ENCODE measurements at regions not wholly inside any gene's neighbourhood (a gene's known extent, or its start where the extent isn't known, plus 50 kb on each side); places are given as distances from the start of the nearest gene placed in this dataset.
"Not testable (repeated sequence)": the region's sequence is repeated elsewhere in the genome, so short reads cannot be mapped to it uniquely, and the experiment has no call there.

GRCh38 chr9:67112148-67112547 is 119.8 kb upstream of the SPATA31A3 start:
- DNase-seq = not testable (repeated sequence)

GRCh38 chr9:67111733-67112132 is 119.4 kb upstream of the SPATA31A3 start:
- not testable (repeated sequence) for DNase-seq

DNA sequence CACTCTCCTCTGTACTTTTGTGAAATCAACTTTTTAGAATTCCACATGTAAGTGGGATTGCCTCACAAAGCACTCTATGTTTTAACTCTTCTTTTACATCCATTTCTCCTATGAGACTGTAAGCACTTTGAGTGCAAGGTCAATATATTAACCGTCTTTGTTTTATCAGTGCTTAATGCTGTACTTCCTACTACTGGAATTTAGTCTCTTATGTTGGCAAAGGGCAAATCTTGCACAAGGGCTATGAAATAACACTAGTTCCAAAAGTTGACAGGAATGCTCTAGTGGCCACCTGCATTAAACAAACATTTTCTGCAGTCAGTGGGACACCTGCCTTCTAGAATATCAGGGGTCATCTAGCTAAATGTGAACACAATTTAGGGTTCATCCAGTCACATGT is 117.5 kb upstream of the SPATA31A3 start:
- DNase-seq = not testable (repeated sequence)

DNA sequence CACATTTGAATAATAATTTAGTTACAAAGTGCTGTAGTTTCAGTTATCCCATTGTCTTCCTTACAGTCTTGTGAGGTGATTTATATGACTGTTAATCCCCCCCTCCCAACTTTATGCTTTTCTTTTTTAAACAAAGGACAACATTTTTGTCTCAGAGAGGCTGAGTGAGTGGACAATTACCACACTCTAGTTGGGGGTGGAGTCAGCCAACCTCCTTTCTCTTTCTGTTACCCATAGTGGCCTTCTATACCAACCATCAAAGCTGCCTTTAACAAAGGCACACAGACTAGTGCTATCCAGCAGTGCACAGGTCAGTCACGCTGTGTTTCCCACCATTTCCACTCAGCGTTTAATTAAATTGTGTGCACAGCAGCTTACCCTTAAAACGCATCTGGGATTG is 114.3 kb upstream of the SPATA31A3 start:
- DNase-seq = not testable (repeated sequence)

GRCh38 chr9:67102506-67103276 is 110.3 kb upstream of the SPATA31A3 start:
- not testable (repeated sequence) for DNase-seq

- not testable (repeated sequence) for DNase-seq
Observed at GRCh38 chr9:67091104-67091503, 98.8 kb upstream of the SPATA31A3 start.

DNA sequence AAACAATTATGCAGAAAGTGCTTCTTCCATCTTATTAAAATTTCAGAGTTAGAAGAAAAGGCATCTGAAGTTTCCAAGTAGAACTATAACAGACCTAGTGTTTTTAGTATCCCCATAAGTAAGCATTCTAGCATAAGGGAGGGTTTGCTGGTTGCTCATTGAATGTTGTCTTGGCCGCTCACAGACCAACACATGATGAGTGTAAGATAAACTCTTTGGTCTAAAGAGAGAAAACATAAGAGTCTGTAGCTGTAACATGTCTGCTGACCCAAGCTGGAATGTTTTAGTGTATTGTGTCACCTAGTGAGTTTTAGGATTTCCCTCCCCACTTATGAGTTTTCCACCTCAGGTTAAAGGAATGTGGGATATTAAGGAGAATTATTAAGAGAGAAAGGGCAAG is 94.5 kb upstream of the SPATA31A3 start:
- DNase-seq = not testable (repeated sequence)

- DNase-seq = not testable (repeated sequence)
Observed at GRCh38 chr9:67066140-67066539, 73.8 kb upstream of the SPATA31A3 start.

DNA sequence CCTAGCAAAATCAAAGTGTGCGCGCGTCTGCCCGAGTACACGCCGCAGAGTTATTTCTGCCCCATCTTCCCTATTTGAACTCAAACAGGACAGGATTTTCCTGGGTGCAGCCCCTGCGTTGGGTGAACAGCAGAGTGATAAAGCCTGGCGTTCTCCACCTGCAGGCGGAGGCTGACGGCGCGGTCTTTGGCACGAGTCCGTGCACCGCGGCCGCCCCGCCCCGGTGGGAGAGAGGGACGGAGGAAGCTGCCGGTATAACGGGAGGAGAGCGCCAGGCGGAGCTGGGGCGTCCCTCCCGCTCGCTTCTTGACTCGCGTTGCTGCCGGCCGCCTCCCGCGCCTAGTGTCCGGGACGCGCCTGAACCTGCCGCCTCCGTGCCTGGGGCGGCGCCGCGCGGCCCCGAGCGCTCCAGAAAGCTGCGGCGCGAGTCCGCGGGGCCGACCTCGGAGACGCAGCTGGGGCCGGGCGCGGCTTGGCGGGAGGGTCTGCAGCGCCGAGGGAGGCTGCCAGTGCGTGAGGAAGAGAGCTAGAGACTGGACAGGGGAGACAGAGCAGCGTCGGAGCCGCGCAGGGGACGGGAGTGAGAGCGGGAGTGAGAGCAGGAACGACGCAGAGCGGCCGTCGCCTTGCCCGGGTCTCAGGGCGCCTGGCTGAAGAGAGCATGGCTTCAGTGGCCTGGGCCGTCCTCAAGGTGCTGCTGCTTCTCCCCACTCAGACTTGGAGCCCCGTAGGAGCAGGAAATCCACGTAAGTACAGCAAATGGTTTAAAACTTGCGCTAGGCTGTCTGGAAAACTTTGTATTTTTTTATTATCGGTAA is 66.8 kb upstream of the SPATA31A3 start:
- peak in 1 of 5 experiments; percentile 1 for DNase-seq
